HepG2 (cell line): ENCODE measurements at regions not wholly inside any gene's neighbourhood (a gene's known extent, or its start where the extent isn't known, plus 50 kb on each side); places are given as distances from the start of the nearest gene placed in this dataset.

Experiments used
- ATAC-seq: fragments of 200-7000 bp; cut with Tn5 transposase; 3 replicates; pipeline ENCODE4 v1.9.1; 2020; ENCODE audit warnings: mild to moderate bottlenecking, moderate library complexity
- BruUV-seq: library from RNA; stranded (reverse); fragments of 400-500 nt; replicated peaks from 2 replicates; lab custom pipeline; 2021; lab: Mats Ljungman, UMichigan
- CTCF ChIA-PET: fragments of 300-600 bp; formaldehyde crosslinking; extraction: SDS; loops from one replicate; lab custom pipeline; 2021; ENCODE audit warnings: low total read pairs, inconsistent platforms, low intra/inter-chr PET ratio; lab: Yijun Ruan, JAX
- POLR2A ChIA-PET: fragments of 350-600 bp; sonication (Branson Sonifier 250); formaldehyde crosslinking; loops from one replicate; lab custom pipeline; 2020; ENCODE audit warnings: antibody characterized with exemption, inconsistent platforms; lab: Yijun Ruan, JAX
- DNase-seq: peaks from one replicate; pipeline ENCODE4 v3.0.0-alpha.2; 2015; ENCODE audit warnings: low spot score
- FAIRE-seq: peaks from 3 replicates; lab custom pipeline; 2011; peaks lifted over from hg19 to GRCh38; lab: Jason Lieb, UNC
- H2AFZ ChIP-seq: one replicate; pipeline ENCODE4 v1.6.1; 2011; ENCODE audit warnings: low read length, inconsistent platforms
- H3K27ac ChIP-seq: fragments of 300-600 bp; 3 replicates; pipeline ENCODE4 v1.8.0; 2011; ENCODE audit warnings: mixed run types, mild to moderate bottlenecking, mixed read lengths, low read length, inconsistent platforms; ENCODE audit not compliant: insufficient read depth; ENCODE audit errors: extremely low read length
- H3K27me3 ChIP-seq, 2 experiments: fragments of 200-600 bp in 1 of 2; 2 replicates in 1 of 2; 3 replicates in 1 of 2; pipeline versions ENCODE4 v1.6.0 to v1.8.0; 2011; ENCODE audit warnings: low read length in 2 of 2, mild to moderate bottlenecking in 2 of 2, moderate library complexity in 2 of 2, inconsistent platforms in 1 of 2; ENCODE audit not compliant: insufficient read depth in 2 of 2, control insufficient read depth in 1 of 2
- H3K36me3 ChIP-seq, 2 experiments: fragments of 200-600 bp in 1 of 2; replicated peaks in 1 of 2; 2 replicates in 1 of 2; 3 replicates in 1 of 2; pipeline versions ENCODE4 v1.5.1 to v1.8.0; 2011; ENCODE audit warnings: low read length in 2 of 2, inconsistent platforms in 1 of 2; ENCODE audit not compliant: insufficient read depth in 2 of 2, control insufficient read depth in 1 of 2
- H3K4me1 ChIP-seq: 2 replicates; pipeline ENCODE4 v1.5.1; 2012; ENCODE audit warnings: low read length, inconsistent platforms; ENCODE audit not compliant: insufficient read depth
- H3K4me2 ChIP-seq: 2 replicates; pipeline ENCODE4 v1.6.0; 2011; ENCODE audit warnings: low read depth, low read length, inconsistent platforms
- H3K4me3 ChIP-seq, 3 experiments: fragments of 200-600 bp in 1 of 3; sonication (generic), shearing (Covaris generic) in 1 of 3; replicated peaks in 1 of 3; 2 replicates each; pipeline ENCODE4 v1.5.1; 2011 to 2016; ENCODE audit warnings: low read length in 3 of 3, inconsistent platforms in 2 of 3, low read depth in 2 of 3, mild to moderate bottlenecking in 2 of 3, control low read depth in 1 of 3, mixed read lengths in 1 of 3; ENCODE audit not compliant: insufficient read depth in 1 of 3
- H3K79me2 ChIP-seq: one replicate; pipeline ENCODE4 v1.6.1; 2011; ENCODE audit warnings: low read length, inconsistent platforms; ENCODE audit not compliant: insufficient read depth
- H3K9ac ChIP-seq: 2 replicates; pipeline ENCODE4 v1.6.0; 2011; ENCODE audit warnings: mild to moderate bottlenecking, low read depth, low read length, inconsistent platforms; ENCODE audit not compliant: insufficient read depth
- H3K9me3 ChIP-seq: 2 replicates; pipeline ENCODE4 v1.5.1; 2012; ENCODE audit warnings: mild to moderate bottlenecking, low read length
- H4K20me1 ChIP-seq: 2 replicates; pipeline ENCODE4 v1.6.0; 2011; ENCODE audit warnings: inconsistent platforms, mild to moderate bottlenecking, low read length, moderate library complexity; ENCODE audit not compliant: insufficient read depth
- ATRX ChIP-seq: sonication (generic); formaldehyde crosslinking; IDR thresholded peaks from 2 replicates; pipeline ENCODE4 v1.4.0; 2020; ENCODE audit warnings: missing genetic modification reagents, borderline replicate concordance
- CHD2 ChIP-seq: IDR thresholded peaks from 2 replicates; pipeline ENCODE4 v1.6.1; 2011; ENCODE audit warnings: low read depth, low read length, improper control_type of control experiment
- GFI1 ChIP-seq: sonication (generic); formaldehyde crosslinking; IDR thresholded peaks from 2 replicates; pipeline ENCODE4 v1.5.0; 2020; ENCODE audit warnings: missing genetic modification reagents, mild to moderate bottlenecking, borderline replicate concordance
- NFE2 ChIP-seq: sonication (generic); formaldehyde crosslinking; IDR thresholded peaks from 2 replicates; pipeline ENCODE4 v1.4.0; 2020; ENCODE audit warnings: missing genetic modification reagents
- POGZ ChIP-seq: sonication (generic); formaldehyde crosslinking; IDR thresholded peaks from 2 replicates; pipeline ENCODE4 v1.4.0; 2020; ENCODE audit warnings: mild to moderate bottlenecking, missing genetic modification reagents
- TCF12 ChIP-seq, 2 experiments: fragments of 450-650 bp in 1 of 2; sonication (generic) in 1 of 2; formaldehyde crosslinking in 1 of 2; IDR thresholded peaks; 2 replicates each; pipeline versions ENCODE4 v1.6.1 to v1.8.0; 2017 to 2022; ENCODE audit warnings: antibody characterized with exemption in 1 of 2, mild to moderate bottlenecking in 1 of 2, missing genetic modification reagents in 1 of 2, moderate library complexity in 1 of 2
- ZBTB46 ChIP-seq: sonication (generic); formaldehyde crosslinking; IDR thresholded peaks from 2 replicates; pipeline ENCODE4 v1.4.0; 2020; ENCODE audit warnings: mild to moderate bottlenecking, missing genetic modification reagents, borderline replicate concordance
- ZNF367 ChIP-seq: sonication (generic); formaldehyde crosslinking; IDR thresholded peaks from 2 replicates; pipeline ENCODE4 v1.4.0; 2020; ENCODE audit warnings: missing genetic modification reagents, borderline replicate concordance
- ZNF468 ChIP-seq: sonication (generic); formaldehyde crosslinking; IDR thresholded peaks from 2 replicates; pipeline ENCODE4 v1.8.0; 2022; ENCODE audit warnings: mild to moderate bottlenecking, moderate library complexity, missing genetic modification reagents
- ZNF660 ChIP-seq: sonication (generic); formaldehyde crosslinking; IDR thresholded peaks from 2 replicates; pipeline ENCODE4 v1.5.1; 2020; ENCODE audit warnings: mild to moderate bottlenecking, low read depth, missing genetic modification reagents, borderline replicate concordance
- ZNF709 ChIP-seq: sonication (generic); formaldehyde crosslinking; IDR thresholded peaks from 2 replicates; pipeline ENCODE4 v1.5.0; 2020; ENCODE audit warnings: mild to moderate bottlenecking, missing genetic modification reagents
- ZNF761 ChIP-seq: sonication (generic); formaldehyde crosslinking; conservative IDR thresholded peaks from 2 replicates; pipeline ENCODE4 v1.4.0; 2020; ENCODE audit warnings: mild to moderate bottlenecking, missing genetic modification reagents
- ZSCAN25 ChIP-seq: sonication (generic); formaldehyde crosslinking; IDR thresholded peaks from 2 replicates; pipeline ENCODE4 v1.8.0; 2022; ENCODE audit warnings: mild to moderate bottlenecking, missing genetic modification reagents
- WGBS: methylation state at CpG from one replicate; pipeline ENCODE4 v1.1.6; 2017; ENCODE audit warnings: low lambda C conversion rate; 5-methylcytosine and 5-hydroxymethylcytosine counted together
- in situ Hi-C: cut with HindIII; loops from 2 replicates; pipeline ENCODE4 v1.10.0; 2017; ENCODE audit warnings: low pct_unique_long_range_greater_than_20kb; ENCODE audit not compliant: extremely low pct_ligation_motif_present
- intact Hi-C: fragments of 100-400 bp; cut with micrococcal nuclease; formaldehyde crosslinking; loops from one replicate; pipeline ENCODE4 v1.10.0; 2022; ENCODE audit not compliant: unreplicated experiment
- TF ChIP-seq, protein P1 (sequence below): sonication (generic); formaldehyde crosslinking; IDR thresholded peaks from 2 replicates; pipeline ENCODE4 v1.5.1; 2020; ENCODE audit warnings: missing genetic modification reagents, mild to moderate bottlenecking, borderline replicate concordance
- TF ChIP-seq, protein P2 (sequence below): sonication (generic); formaldehyde crosslinking; IDR thresholded peaks from 2 replicates; pipeline ENCODE4 v1.5.1; 2020; ENCODE audit warnings: missing genetic modification reagents, mild to moderate bottlenecking, borderline replicate concordance

- FAIRE-seq (no peak), ATAC-seq (no peak), DNase-seq (no peak)
- TF ChIP-seq, protein P1, sequence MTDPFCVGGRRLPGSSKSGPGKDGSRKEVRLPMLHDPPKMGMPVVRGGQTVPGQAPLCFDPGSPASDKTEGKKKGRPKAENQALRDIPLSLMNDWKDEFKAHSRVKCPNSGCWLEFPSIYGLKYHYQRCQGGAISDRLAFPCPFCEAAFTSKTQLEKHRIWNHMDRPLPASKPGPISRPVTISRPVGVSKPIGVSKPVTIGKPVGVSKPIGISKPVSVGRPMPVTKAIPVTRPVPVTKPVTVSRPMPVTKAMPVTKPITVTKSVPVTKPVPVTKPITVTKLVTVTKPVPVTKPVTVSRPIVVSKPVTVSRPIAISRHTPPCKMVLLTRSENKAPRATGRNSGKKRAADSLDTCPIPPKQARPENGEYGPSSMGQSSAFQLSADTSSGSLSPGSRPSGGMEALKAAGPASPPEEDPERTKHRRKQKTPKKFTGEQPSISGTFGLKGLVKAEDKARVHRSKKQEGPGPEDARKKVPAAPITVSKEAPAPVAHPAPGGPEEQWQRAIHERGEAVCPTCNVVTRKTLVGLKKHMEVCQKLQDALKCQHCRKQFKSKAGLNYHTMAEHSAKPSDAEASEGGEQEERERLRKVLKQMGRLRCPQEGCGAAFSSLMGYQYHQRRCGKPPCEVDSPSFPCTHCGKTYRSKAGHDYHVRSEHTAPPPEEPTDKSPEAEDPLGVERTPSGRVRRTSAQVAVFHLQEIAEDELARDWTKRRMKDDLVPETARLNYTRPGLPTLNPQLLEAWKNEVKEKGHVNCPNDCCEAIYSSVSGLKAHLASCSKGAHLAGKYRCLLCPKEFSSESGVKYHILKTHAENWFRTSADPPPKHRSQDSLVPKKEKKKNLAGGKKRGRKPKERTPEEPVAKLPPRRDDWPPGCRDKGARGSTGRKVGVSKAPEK, result no peak
- TF ChIP-seq POGZ (no peak), ZNF367 (no peak), ZSCAN25 (CRISPR knock-in tag) (no peak), ZBTB46 (CRISPR knock-in tag) (no peak), ATRX (CRISPR knock-in tag) (no peak), NFE2 (no peak), GFI1 (CRISPR knock-in tag) (no peak), ZNF761 (no peak), CHD2 (no peak), ZNF709 (no peak), ZNF468 (CRISPR knock-in tag) (no peak), TCF12 (IDR thresholded peaks at IDR 0.05) (no peak), TCF12 (CRISPR knock-in tag; IDR thresholded peaks at IDR 0.05) (no peak), ZNF660 (CRISPR knock-in tag) (no peak)
- TF ChIP-seq, protein P2, sequence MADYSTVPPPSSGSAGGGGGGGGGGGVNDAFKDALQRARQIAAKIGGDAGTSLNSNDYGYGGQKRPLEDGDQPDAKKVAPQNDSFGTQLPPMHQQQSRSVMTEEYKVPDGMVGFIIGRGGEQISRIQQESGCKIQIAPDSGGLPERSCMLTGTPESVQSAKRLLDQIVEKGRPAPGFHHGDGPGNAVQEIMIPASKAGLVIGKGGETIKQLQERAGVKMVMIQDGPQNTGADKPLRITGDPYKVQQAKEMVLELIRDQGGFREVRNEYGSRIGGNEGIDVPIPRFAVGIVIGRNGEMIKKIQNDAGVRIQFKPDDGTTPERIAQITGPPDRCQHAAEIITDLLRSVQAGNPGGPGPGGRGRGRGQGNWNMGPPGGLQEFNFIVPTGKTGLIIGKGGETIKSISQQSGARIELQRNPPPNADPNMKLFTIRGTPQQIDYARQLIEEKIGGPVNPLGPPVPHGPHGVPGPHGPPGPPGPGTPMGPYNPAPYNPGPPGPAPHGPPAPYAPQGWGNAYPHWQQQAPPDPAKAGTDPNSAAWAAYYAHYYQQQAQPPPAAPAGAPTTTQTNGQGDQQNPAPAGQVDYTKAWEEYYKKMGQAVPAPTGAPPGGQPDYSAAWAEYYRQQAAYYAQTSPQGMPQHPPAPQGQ (CRISPR knock-in tag), result no peak
- Histone ChIP-seq H3K27ac (no peak overlapping the region), H3K4me3 (no peak overlapping the region), H4K20me1 (no peaks in the 10 kb centered on the region), H3K4me1 (no peaks in the 10 kb centered on the region), H3K4me2 (no peak overlapping the region), H3K27me3 (no peaks in the 10 kb centered on the region), H2AFZ (no peak overlapping the region), H3K9me3 (peaks cover 4% of the 10 kb centered on the region; the same call in 1 of the 2 replicates), H3K9ac (no peak overlapping the region), H3K79me2 (no peaks in the 10 kb centered on the region), H3K36me3 (no peaks in the 10 kb centered on the region)
- 81% methylated on average over 1 of the region's 1 CpG for WGBS
- BruUV-seq, result no TSS peak
- POLR2A ChIA-PET, result no interaction called here
- intact Hi-C loops (no loop called here), in situ Hi-C loops (no loop called here)
- CTCF ChIA-PET, result no interaction called here
Observed at GRCh38 chr10:52992567-52992966, 220.0 kb upstream of the MBL2 start.
